ENCODE measurements at regions not wholly inside any gene's neighbourhood (a gene's known extent, or its start where the extent isn't known, plus 50 kb on each side); places are given as distances from the start of the nearest gene placed in this dataset.
"Not testable (repeated sequence)": the region's sequence is repeated elsewhere in the genome, so short reads cannot be mapped to it uniquely, and the experiment has no call there.

DNA sequence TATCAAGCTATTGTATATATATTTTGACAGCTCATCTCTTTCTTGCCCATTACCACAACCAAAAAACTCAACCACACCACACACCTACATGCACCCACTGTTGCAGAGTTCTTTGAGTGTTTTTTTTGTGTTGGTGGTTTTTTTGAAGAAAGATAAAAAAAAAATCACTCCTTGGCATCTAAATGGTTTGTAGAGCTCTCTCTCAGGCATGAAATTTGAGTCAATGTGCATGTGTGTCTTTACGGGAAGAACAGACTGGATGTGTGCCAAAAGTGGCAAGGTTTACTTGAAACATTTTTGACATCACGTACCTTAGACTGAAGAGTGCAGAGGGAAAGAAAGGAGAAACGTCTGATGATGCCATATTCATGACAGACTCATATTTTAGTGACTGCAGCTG lies 154.2 kb downstream of the FHIP1A start:
- DNase-seq = no peak

DNA sequence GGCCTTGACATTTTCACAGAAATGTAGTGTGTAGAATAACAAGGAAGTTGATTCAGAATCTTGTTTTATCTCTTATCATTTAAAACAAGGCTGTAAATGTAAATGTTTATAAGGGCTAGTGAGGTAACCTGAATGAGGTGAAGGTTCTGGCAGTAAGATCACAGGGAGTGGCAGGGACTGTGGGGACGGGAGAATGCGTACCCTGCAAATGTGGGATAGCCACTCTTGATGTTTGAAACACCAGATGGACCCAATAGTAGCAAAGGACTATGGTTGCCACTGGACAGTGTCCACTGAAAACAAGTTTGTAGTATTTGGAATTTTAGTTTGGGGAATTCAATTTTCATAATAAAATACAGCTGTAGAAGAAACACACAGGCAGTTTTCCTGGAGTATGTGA lies 155.3 kb downstream of the FHIP1A start:
- DNase-seq = no peak

- DNase-seq = no peak
Measured at GRCh38 chr4:151565583-151565982, 156.6 kb downstream of the FHIP1A start.

DNA sequence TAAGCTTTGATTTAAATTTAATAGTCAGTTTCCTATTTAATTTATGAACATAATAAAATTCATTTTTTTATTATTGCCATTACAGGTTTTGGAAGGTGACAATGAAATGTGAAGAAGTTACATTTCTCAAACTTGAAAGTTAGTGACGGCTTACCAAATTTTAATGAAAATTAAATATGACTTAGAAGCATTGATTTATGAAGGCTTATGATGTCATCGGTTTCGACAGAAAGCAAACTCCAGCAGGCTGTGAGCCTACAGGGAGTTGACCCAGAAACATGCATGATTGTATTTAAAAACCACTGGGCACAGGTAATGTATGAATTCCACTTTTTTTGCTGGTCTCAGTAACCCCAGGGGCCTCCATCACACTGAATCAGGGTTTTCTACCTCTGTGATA lies 157.1 kb downstream of the FHIP1A start:
- no peak for DNase-seq

GRCh38 chr4:151567056-151567455 lies 158.1 kb downstream of the FHIP1A start:
- no peak for DNase-seq

DNA sequence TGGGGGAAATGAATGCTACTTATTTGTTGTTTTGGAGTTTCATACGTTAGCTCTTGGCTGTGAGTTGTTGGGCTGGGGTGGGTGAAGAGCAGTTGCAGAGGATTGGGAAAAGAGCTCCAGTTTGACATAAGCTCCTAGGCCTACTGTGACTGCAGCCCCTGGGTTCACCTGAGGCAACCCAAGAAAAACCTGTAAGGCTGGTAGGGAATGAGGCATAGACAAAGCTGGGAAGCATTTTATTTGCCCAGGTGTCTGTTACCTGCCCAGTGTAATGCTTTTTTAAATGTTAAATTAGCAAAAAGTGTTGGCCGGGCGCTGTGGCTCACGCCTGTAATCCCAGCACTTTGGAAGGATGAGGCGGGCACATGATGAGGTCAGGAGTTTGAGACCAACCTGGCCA lies 160.0 kb downstream of the FHIP1A start:
- no peak for DNase-seq

DNA sequence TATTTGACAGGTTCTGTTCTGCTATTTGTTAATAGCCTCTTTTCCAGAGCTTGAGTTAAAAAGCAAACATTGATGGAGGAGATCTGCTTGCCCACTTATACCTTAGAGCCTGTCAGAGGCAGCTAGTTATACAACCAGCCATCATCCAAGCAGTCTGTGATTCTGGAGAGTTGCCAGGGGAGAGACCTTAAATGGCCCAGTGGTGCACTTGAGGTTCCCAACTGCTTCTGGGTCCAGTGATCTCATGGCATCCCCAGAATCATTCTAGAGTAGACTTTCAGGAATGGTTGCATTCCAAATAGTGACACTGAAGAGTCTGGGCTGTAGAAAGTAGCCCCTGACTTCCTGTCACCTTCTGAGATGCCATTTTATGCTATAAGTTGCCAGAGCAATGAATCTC lies 160.7 kb downstream of the FHIP1A start:
- DNase-seq = no peak

DNA sequence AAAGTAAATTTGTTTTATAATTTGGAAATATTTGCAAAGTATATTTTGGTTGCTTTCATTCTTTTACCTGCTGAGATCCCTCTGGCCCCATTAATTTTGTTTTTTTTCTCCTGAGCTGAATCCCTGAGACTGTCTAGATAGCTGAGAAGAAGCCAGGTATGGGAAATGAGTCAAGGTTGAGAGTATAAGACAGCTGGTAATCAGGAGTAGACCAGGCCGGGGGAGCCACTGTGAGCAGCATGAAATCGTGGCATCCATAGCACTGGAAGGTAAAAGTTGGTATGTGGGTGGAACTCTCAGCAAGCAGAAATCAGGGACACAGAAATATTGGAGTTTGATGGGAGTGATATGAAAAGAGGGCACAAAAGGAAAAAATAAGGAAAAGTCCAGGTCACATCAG lies 164.5 kb downstream of the FHIP1A start:
- DNase-seq = no peak

GRCh38 chr4:151573945-151574344 lies 165.0 kb downstream of the FHIP1A start:
- no peak for DNase-seq

GRCh38 chr4:151574968-151575367 lies 166.0 kb downstream of the FHIP1A start:
- no peak for DNase-seq

DNA sequence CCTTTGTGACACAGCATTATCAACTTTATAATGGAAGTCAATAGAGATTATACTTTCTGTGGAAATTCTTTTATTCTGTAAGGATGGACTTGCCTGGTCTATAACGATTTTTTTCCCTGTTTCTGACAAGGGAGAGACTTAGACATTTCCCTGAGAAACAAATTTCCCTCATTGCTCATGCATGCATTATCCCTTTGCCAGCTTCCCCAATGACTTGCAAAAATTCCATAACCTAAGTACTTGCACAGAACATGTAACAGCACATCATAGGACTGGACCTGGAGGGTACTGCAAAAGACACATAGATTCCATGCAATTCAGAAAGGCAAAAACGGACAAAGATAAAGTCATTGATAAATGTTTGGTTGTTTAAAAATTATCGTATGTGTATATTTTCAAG lies 166.7 kb downstream of the FHIP1A start:
- no peak for DNase-seq

- no peak for DNase-seq
Measured at GRCh38 chr4:151576627-151577026, 167.7 kb downstream of the FHIP1A start.

- no peak for DNase-seq
Measured at GRCh38 chr4:151581570-151581969, 172.6 kb downstream of the FHIP1A start.

- DNase-seq = no peak
Measured at GRCh38 chr4:151582098-151582497, 173.1 kb downstream of the FHIP1A start.

DNA sequence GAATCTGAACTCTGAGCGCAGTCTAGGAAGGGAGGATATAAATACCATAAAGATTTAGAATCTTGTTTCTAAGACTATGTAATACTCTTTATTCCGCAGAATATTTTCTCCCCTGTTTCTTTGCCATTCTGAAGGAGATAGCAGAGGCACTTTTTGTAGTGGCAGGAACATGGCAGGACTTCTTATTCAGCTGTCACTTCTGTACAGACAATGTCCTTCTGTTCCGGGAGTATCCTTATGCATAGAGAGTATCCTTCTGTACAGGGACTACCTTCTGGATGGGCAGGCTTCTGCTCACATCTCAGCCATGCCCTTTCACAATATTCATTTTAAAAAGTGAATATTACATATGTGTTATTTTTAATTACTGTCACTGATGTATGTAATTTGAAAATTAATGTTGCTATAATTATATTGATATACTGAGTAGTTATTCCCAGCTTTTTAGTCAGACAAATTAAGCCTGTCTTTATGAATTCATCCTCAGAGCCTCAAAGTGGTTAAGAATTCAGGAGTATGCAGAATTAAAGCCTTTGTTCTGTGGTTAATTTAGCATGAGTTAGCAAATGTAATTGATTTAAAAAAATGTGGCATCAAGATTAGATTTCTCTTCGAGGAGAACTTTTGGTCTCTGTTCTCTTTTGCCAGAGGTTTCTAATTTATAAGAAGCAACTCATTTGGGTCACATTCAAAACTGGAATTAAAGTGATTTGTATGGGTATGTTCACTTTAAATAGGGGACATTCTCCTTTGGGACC lies 174.4 kb downstream of the FHIP1A start:
- no peak for DNase-seq

- DNase-seq = no peak
Measured at GRCh38 chr4:151584101-151584500, 175.1 kb downstream of the FHIP1A start.

DNA sequence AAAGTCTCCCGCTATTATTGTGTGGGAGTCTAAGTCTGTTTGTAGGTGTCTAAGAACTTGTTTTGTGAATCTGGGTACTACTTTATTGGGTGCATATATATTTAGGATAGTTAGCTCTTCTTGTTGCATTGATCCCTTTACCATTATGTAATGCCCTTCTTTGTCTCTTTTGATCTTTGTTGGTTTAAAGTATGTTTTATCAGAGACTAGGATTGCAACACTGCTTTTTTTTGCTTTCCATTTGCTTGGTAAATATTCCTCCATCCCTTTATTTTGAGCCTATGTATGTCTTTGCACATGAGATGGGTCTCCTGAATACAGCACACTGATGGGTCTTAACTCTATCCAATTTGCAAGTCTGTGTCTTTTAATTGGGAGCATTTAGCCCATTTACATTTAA lies 165.2 kb downstream of the GATB start:
- not testable (repeated sequence) for DNase-seq

DNA sequence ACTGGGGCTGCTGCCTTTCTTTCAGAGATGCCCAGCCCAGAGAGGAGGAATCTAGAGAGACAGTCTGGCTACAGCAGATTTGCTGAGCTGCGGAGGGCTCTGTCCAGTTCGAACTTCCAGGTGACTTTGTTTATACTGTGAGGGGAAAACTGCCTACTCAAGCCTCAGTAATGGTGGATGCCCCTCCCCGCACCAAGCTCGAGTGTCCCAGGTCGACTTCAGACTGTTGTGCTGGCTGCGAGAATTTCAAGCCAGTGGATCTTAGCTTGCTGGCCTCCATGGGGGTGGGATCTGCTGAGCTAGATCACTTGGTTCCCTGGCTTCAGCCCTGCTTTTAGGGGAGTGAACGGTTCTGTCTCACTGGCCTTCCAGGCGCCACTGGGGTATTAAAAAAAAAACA lies 163.1 kb downstream of the GATB start:
- not testable (repeated sequence) for DNase-seq

- DNase-seq = no peak
Measured at GRCh38 chr4:151599863-151600262, 160.9 kb downstream of the GATB start.

- no peak for DNase-seq
Measured at GRCh38 chr4:151600432-151600831, 160.4 kb downstream of the GATB start.

DNA sequence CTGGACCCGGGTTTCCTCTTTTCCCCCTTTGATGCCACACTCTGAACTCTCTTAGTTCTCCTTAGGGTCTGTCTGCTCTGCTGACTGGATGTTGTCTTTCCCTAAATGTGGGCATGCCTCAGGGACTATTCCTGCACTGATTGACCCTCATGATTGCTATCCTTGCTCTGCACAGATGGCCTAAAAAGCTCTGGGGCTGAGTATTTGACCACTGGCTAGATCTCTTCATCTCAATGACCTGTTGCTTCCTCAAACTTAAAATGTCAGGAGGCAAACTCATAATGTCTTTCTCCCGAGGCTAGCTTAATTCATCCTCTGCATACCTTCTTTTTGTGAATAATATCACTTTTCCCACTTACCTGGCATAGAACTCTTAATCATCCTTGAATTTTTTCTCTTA lies 157.4 kb downstream of the GATB start:
- no peak for DNase-seq

GRCh38 chr4:151604238-151604637 lies 156.6 kb downstream of the GATB start:
- DNase-seq = no peak

- DNase-seq = no peak
Measured at GRCh38 chr4:151605215-151605614, 155.6 kb downstream of the GATB start.

GRCh38 chr4:151606061-151606460 lies 154.7 kb downstream of the GATB start:
- DNase-seq = no peak

- no peak for DNase-seq
Measured at GRCh38 chr4:151610229-151610628, 150.6 kb downstream of the GATB start.

All from hippocampal formation (tissue), 2 donors.